ENCODE measurements at regions not wholly inside any gene's neighbourhood (a gene's known extent, or its start where the extent isn't known, plus 50 kb on each side); places are given as distances from the start of the nearest gene placed in this dataset.

- no peak for TF ChIP-seq POLR2A (IDR thresholded peaks at IDR 0.05)
- no peak for TF ChIP-seq CTCF (IDR thresholded peaks at IDR 0.05)
Measured at GRCh38 chr9:2559192-2560152, 62.1 kb upstream of the VLDLR start.

Data from transverse colon (tissue), 3 donors.